ENCODE measurements at regions not wholly inside any gene's neighbourhood (a gene's known extent, or its start where the extent isn't known, plus 50 kb on each side); places are given as distances from the start of the nearest gene placed in this dataset.

DNA sequence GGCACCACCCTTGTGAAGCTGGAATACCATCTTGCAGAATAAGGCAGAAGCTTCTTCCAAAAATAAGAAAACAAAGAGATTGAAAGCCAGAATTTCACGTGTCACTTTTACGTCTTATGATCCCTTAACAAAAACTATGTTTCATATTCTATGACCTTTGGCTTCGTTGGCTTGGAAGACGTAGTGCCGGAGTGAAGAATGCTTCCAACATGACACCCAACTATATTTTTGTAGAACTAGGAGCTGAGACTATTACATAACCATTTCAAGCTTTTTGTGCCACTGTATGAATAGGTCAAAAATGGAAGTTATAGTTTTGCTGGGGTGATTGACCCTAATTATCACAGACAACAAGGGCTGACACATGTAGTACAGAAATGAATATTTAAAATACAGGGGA, 996.2 kb downstream of the ADGRL3 start:
- Histone ChIP-seq H3K36me3 (ENCODE audit: control insufficient read depth, low read length) (no peaks in the 10 kb centered on the region), H3K79me2 (ENCODE audit: control insufficient read depth, low read length) (no peaks in the 10 kb centered on the region), H3K9me3 (ENCODE audit: control insufficient read depth, insufficient read depth, low read length) (peaks cover 3% of the 10 kb centered on the region; the same call in 1 of the 2 replicates), H3K27me3 (ENCODE audit: control insufficient read depth, low read length) (no peaks in the 10 kb centered on the region), H3K9me2 (replicated peaks; ENCODE audit: control insufficient read depth, low read length) (no peaks in the 10 kb centered on the region), H3K27ac (ENCODE audit: low read depth, low read length) (no peak overlapping the region), H3K4me1 (ENCODE audit: control insufficient read depth, low read length) (no peaks in the 10 kb centered on the region), H3F3A (ENCODE audit: control insufficient read depth, insufficient read depth) (no peaks in the 10 kb centered on the region), H3K4me2 (ENCODE audit: low read length) (no peak overlapping the region), H3K4me3 (ENCODE audit: low read length) (no peak overlapping the region), H4K20me1 (ENCODE audit: control insufficient read depth, insufficient read depth, low read depth, low read length) (no peaks in the 10 kb centered on the region)
- no peak for TF ChIP-seq EZH2phosphoT487 (IDR thresholded peaks at IDR 0.05; ENCODE audit: borderline replicate concordance, low read length)
- TF ChIP-seq, protein P1, sequence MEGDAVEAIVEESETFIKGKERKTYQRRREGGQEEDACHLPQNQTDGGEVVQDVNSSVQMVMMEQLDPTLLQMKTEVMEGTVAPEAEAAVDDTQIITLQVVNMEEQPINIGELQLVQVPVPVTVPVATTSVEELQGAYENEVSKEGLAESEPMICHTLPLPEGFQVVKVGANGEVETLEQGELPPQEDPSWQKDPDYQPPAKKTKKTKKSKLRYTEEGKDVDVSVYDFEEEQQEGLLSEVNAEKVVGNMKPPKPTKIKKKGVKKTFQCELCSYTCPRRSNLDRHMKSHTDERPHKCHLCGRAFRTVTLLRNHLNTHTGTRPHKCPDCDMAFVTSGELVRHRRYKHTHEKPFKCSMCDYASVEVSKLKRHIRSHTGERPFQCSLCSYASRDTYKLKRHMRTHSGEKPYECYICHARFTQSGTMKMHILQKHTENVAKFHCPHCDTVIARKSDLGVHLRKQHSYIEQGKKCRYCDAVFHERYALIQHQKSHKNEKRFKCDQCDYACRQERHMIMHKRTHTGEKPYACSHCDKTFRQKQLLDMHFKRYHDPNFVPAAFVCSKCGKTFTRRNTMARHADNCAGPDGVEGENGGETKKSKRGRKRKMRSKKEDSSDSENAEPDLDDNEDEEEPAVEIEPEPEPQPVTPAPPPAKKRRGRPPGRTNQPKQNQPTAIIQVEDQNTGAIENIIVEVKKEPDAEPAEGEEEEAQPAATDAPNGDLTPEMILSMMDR (IDR thresholded peaks at IDR 0.05; ENCODE audit: low read depth, low read length, poor library complexity, severe bottlenecking): no peak

DNA sequence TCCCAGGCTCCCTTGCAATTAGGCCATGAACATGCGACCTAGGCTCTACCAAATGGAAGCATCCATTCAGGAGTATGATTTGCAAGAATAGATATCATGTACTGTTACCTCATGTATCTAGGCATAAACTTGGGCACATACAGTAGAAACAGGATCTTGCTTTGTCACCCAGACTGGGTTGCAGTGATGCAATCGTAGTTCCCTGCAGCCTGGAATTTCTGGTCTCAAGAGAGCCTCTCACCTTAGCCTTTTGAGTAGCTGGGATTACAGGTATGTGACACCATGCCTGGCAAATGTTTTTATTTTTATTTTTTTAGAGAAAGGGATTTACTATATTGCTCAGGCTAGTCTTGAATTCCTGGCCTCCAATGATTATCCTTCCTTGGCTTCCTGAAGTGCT, 994.2 kb downstream of the ADGRL3 start:
- no peaks in the 10 kb centered on the region for H3K4me1 ChIP-seq (ENCODE audit: control insufficient read depth, low read length)
- no peak overlapping the region for H3K27ac ChIP-seq (ENCODE audit: low read depth, low read length)
- H3K9me2 ChIP-seq (replicated peaks; ENCODE audit: control insufficient read depth, low read length): no peaks in the 10 kb centered on the region
- H3K4me2 ChIP-seq (ENCODE audit: low read length): no peak overlapping the region
- H3K36me3 ChIP-seq (ENCODE audit: control insufficient read depth, low read length): no peaks in the 10 kb centered on the region
- no peaks in the 10 kb centered on the region for H3K27me3 ChIP-seq (ENCODE audit: control insufficient read depth, low read length)
- no peaks in the 10 kb centered on the region for H3F3A ChIP-seq (ENCODE audit: control insufficient read depth, insufficient read depth)
- no peak overlapping the region for H3K4me3 ChIP-seq (ENCODE audit: low read length)
- H3K79me2 ChIP-seq (ENCODE audit: control insufficient read depth, low read length): no peaks in the 10 kb centered on the region
- peaks cover 2% of the 10 kb centered on the region; the same call in 1 of the 2 replicates for H3K9me3 ChIP-seq (ENCODE audit: control insufficient read depth, insufficient read depth, low read length)
- no peaks in the 10 kb centered on the region for H4K20me1 ChIP-seq (ENCODE audit: control insufficient read depth, insufficient read depth, low read depth, low read length)
- TF ChIP-seq, protein P1 (IDR thresholded peaks at IDR 0.05; ENCODE audit: low read depth, low read length, poor library complexity, severe bottlenecking): no peak
- TF ChIP-seq EZH2phosphoT487 (IDR thresholded peaks at IDR 0.05; ENCODE audit: borderline replicate concordance, low read length): no peak

DNA sequence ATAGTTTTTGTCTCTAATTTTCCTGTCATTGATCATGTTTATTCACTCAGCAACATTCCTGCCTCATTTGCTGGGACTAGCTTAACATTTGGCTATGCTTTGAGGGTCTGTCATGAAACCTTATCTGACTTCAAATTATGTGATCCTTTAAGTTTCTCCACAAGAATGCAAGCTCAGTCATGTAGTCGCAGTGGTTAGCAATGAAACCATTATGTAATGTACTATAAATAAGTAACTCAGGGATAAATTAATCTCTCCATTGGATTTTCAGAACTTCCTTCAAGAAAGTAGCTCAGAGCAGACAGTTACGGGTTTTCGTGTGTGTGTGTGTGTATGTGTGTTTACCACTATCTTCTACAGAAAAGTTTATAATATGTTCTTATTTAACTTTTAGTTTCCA, 993.6 kb downstream of the ADGRL3 start:
- no peaks in the 10 kb centered on the region for H3K36me3 ChIP-seq (ENCODE audit: control insufficient read depth, low read length)
- no peaks in the 10 kb centered on the region for H3K4me1 ChIP-seq (ENCODE audit: control insufficient read depth, low read length)
- no peaks in the 10 kb centered on the region for H3F3A ChIP-seq (ENCODE audit: control insufficient read depth, insufficient read depth)
- H3K27me3 ChIP-seq (ENCODE audit: control insufficient read depth, low read length): no peaks in the 10 kb centered on the region
- no peak overlapping the region for H3K4me2 ChIP-seq (ENCODE audit: low read length)
- TF ChIP-seq EZH2phosphoT487 (IDR thresholded peaks at IDR 0.05; ENCODE audit: borderline replicate concordance, low read length): no peak
- TF ChIP-seq, protein P1 (IDR thresholded peaks at IDR 0.05; ENCODE audit: low read depth, low read length, poor library complexity, severe bottlenecking): no peak
- H4K20me1 ChIP-seq (ENCODE audit: control insufficient read depth, insufficient read depth, low read depth, low read length): no peaks in the 10 kb centered on the region
- H3K27ac ChIP-seq (ENCODE audit: low read depth, low read length): no peak overlapping the region
- H3K4me3 ChIP-seq (ENCODE audit: low read length): no peak overlapping the region
- no peaks in the 10 kb centered on the region for H3K9me2 ChIP-seq (replicated peaks; ENCODE audit: control insufficient read depth, low read length)
- no peaks in the 10 kb centered on the region for H3K9me3 ChIP-seq (ENCODE audit: control insufficient read depth, insufficient read depth, low read length)
- no peaks in the 10 kb centered on the region for H3K79me2 ChIP-seq (ENCODE audit: control insufficient read depth, low read length)

Measured in DOHH2 (cell line).